ENCODE measurements at regions not wholly inside any gene's neighbourhood (a gene's known extent, or its start where the extent isn't known, plus 50 kb on each side); places are given as distances from the start of the nearest gene placed in this dataset.

DNA sequence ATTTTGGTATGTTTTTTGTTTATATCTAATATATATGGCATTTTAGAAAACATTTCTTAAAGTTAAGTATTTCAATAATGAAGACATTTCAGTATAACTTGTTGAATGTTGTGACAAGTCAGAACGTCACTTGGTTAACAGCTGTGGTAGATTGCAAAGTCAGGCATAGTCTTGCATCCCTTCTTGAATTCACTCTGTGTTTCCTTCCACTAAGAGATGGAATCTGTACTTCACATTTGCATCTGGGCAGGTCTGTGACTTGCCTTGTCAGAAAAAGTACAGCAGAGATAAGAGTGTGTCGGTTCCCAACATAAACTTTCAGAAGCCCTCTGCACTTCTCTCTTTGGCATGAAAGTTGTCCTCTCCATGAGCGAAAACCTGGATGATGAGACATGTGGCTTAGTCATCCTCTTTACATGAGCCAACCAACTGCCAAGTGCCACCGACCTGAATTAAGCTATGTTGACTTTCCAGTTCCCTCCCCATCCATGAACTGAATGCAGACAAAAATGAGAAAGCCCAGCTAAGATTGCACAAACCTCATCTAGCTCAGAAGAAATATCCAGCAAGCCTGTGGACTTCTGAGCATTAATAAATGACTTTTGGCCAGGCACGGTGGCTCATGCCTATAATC lies 1730.2 kb downstream of the MRPL39 start:
- DNase-seq (ENCODE audit: low read depth, low spot score) = no peak
- Histone ChIP-seq H2AFZ (ENCODE audit: low read depth, low read length) (no peak overlapping the region), H3K4me1 (ENCODE audit: control insufficient read depth, extremely low read depth, insufficient read depth, low read length) (no peaks in the 10 kb centered on the region), H3K4me2 (ENCODE audit: insufficient read depth, low read length) (no peak overlapping the region), H3K9me3 (replicated peaks; ENCODE audit: control insufficient read depth, insufficient read depth, low read length) (no peaks in the 10 kb centered on the region), H3K4me3 (replicated peaks in 1 of 3; ENCODE audit: insufficient read depth in 1 of 3, low read depth in 1 of 3, low read length in 3 of 3) (no peak overlapping the region), H3K79me2 (ENCODE audit: control insufficient read depth, insufficient read depth, low read length) (no peaks in the 10 kb centered on the region), H3K9ac (replicated peaks; ENCODE audit: extremely low read depth, insufficient read depth, low read length) (no peak overlapping the region), H3K36me3 (ENCODE audit: control insufficient read depth in 2 of 2, extremely low read depth in 1 of 2, insufficient read depth in 2 of 2, low read length in 2 of 2) (no peaks in the 10 kb centered on the region), H3K27me3 (ENCODE audit: control insufficient read depth in 2 of 2, insufficient read depth in 2 of 2, low read length in 2 of 2) (no peaks in the 10 kb centered on the region), H3K9me1 (replicated peaks; ENCODE audit: control insufficient read depth, extremely low read depth, insufficient read depth, low read length) (no peaks in the 10 kb centered on the region), H3K27ac (ENCODE audit: insufficient read depth, low read depth, low read length) (no peak overlapping the region), H4K20me1 (replicated peaks; ENCODE audit: control insufficient read depth, extremely low read depth, insufficient read depth, low read length) (no peaks in the 10 kb centered on the region)
- ChIA-PET POLR2A (no interaction called here), CTCF (no interaction called here)
- dilution Hi-C loops (cut with MboI; ENCODE audit: extremely low pct_ligation_motif_present, low sequenced_read_pairs) (no loop called here), intact Hi-C loops (cut with micrococcal nuclease) (no loop called here)
- FAIRE-seq = no peak
- BruUV-seq (replicated peaks) = no TSS peak
- TF ChIP-seq MYC (IDR thresholded peaks at IDR 0.05; ENCODE audit: low read depth, low read length) (no peak), GATA2 (IDR thresholded peaks at IDR 0.05; ENCODE audit: insufficient read depth, insufficient read length, low read depth, low read length) (no peak), FOS (IDR thresholded peaks at IDR 0.05; ENCODE audit: borderline replicate concordance, insufficient read depth, low read length) (no peak), POLR2A (IDR thresholded peaks at IDR 0.05; ENCODE audit: low read depth, low read length) (no peak), JUN (IDR thresholded peaks at IDR 0.05; ENCODE audit: borderline replicate concordance, insufficient read depth, insufficient read length, low read depth) (no peak), EZH2 (IDR thresholded peaks at IDR 0.05; ENCODE audit: borderline replicate concordance, low read depth, low read length, severe bottlenecking) (no peak), POLR2AphosphoS5 (IDR thresholded peaks at IDR 0.05; ENCODE audit: insufficient read depth, low read depth, low read length) (no peak)
- TF ChIP-seq, protein P1, sequence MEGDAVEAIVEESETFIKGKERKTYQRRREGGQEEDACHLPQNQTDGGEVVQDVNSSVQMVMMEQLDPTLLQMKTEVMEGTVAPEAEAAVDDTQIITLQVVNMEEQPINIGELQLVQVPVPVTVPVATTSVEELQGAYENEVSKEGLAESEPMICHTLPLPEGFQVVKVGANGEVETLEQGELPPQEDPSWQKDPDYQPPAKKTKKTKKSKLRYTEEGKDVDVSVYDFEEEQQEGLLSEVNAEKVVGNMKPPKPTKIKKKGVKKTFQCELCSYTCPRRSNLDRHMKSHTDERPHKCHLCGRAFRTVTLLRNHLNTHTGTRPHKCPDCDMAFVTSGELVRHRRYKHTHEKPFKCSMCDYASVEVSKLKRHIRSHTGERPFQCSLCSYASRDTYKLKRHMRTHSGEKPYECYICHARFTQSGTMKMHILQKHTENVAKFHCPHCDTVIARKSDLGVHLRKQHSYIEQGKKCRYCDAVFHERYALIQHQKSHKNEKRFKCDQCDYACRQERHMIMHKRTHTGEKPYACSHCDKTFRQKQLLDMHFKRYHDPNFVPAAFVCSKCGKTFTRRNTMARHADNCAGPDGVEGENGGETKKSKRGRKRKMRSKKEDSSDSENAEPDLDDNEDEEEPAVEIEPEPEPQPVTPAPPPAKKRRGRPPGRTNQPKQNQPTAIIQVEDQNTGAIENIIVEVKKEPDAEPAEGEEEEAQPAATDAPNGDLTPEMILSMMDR (IDR thresholded peaks at IDR 0.05; ENCODE audit: extremely low read depth in 1 of 2, insufficient read depth in 1 of 2, low read depth in 1 of 2, low read length in 2 of 2) = no peak
- TF ChIP-seq, protein P2, sequence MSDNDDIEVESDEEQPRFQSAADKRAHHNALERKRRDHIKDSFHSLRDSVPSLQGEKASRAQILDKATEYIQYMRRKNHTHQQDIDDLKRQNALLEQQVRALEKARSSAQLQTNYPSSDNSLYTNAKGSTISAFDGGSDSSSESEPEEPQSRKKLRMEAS (IDR thresholded peaks at IDR 0.05; ENCODE audit: insufficient read depth, insufficient read length) = no peak

Measured in endothelial cell of umbilical vein (primary cell).